Peyer's patch (tissue), 4 donors: ENCODE measurements at regions not wholly inside any gene's neighbourhood (a gene's known extent, or its start where the extent isn't known, plus 50 kb on each side); places are given as distances from the start of the nearest gene placed in this dataset.

Experiments
- CTCF ChIP-seq, 6 experiments: fragments of 450-650 bp in 4 of 6; fragments of 200-600 bp in 2 of 6; sonication (generic) in 1 of 6; IDR thresholded peaks; one replicate each; pipeline ENCODE4 v1.5.1; 2017 to 2019; ENCODE audit warnings: antibody characterized with exemption in 6 of 6, mild to moderate bottlenecking in 3 of 6, moderate library complexity in 1 of 6
- POLR2A ChIP-seq, 2 donors: fragments of 450-650 bp; IDR thresholded peaks; one replicate each; pipeline ENCODE4 v1.5.1; 2017; ENCODE audit warnings: antibody characterized with exemption in 2 of 2, mild to moderate bottlenecking in 2 of 2, moderate library complexity in 2 of 2

DNA sequence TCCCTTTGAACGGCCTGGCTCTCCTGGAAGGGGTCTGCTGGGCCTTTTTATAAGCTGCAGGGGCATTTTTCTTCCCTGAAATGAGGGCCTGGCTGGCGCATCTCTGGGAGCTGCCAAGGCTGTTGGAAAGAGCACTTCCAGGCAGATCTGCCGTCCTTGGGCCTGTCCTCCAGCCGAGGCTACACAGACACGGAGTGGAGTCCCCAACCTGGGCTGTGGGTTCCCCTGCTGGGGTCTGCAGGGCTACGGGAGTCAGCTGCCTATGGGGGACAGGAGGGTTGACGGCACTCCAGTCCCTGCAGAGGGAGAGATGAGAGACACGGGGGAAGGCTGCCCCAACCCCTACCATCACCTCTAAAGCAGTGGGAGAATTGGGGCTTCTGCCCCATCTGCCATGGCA, 606.6 kb downstream of the TBC1D22A start:
- TF ChIP-seq CTCF (IDR thresholded peaks at IDR 0.05) (no peak), POLR2A (IDR thresholded peaks at IDR 0.05) (no peak)
